Progenitor cell of endocrine pancreas (in vitro differentiated cells): ENCODE measurements at regions not wholly inside any gene's neighbourhood (a gene's known extent, or its start where the extent isn't known, plus 50 kb on each side); places are given as distances from the start of the nearest gene placed in this dataset.

Source experiments
- DNase-seq: peaks from one replicate; pipeline ENCODE4 v3.0.0; 2021; ENCODE audit warnings: low spot score; ENCODE audit not compliant: unreplicated experiment
- H3K27ac Mint-ChIP-seq: 2 replicates; pipeline ENCODE4 v1.8.0; 2021; ENCODE audit warnings: mild to moderate bottlenecking, moderate library complexity, mixed read lengths
- H3K27me3 Mint-ChIP-seq: 2 replicates; pipeline ENCODE4 v1.8.0; 2021; ENCODE audit warnings: mixed read lengths
- H3K36me3 Mint-ChIP-seq: 2 replicates; pipeline ENCODE4 v1.8.0; 2022; ENCODE audit warnings: mixed read lengths; ENCODE audit not compliant: insufficient read depth
- H3K4me1 Mint-ChIP-seq: 2 replicates; pipeline ENCODE4 v1.8.0; 2021; ENCODE audit warnings: low read depth, mixed read lengths
- H3K4me3 Mint-ChIP-seq: 2 replicates; pipeline ENCODE4 v1.8.0; 2021; ENCODE audit warnings: low read depth, mild to moderate bottlenecking, moderate library complexity, mixed read lengths
- H3K9me3 Mint-ChIP-seq: 2 replicates; pipeline ENCODE4 v1.8.0; 2021; ENCODE audit warnings: low read depth, mixed read lengths
- CTCF ChIP-seq: fragments of 200-600 bp; sonication (generic); IDR thresholded peaks from one replicate; pipeline ENCODE4 v1.5.0; 2021; ENCODE audit warnings: antibody characterized with exemption, mild to moderate bottlenecking; ENCODE audit not compliant: unreplicated experiment

GRCh38 chr6:111986651-111987050 is 67.3 kb upstream of the CCN6 start:
- H3K27me3 Mint-ChIP-seq, result no peaks in the 10 kb centered on the region
- peaks cover 3% of the 10 kb centered on the region for H3K9me3 Mint-ChIP-seq
- no peak for DNase-seq
- H3K4me1 Mint-ChIP-seq, result peaks cover 21% of the 10 kb centered on the region
- H3K27ac Mint-ChIP-seq, result peak overlapping the region; percentile 10
- peaks cover 4% of the 10 kb centered on the region for H3K36me3 Mint-ChIP-seq
- TF ChIP-seq CTCF, result no peak
- no peak overlapping the region for H3K4me3 Mint-ChIP-seq

DNA sequence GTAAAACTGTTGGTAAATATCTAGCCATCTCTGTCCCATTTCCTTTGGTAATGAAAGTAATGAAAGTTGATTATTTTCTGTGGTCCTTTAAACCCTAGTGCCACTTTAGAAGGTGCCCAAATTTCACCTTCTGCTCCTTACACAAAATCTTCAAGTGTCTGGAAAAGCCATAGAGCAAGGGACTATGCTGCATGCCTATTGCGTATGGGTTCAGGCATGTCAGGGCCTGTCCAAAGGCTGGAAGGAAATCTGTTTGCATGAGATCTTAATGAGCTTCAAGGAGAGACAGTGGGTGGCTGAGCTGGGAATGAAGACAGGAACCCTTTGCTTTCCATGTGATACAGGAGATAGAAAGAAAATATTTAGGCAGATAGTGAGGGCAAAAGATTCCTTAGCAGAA is 66.6 kb upstream of the CCN6 start:
- H3K9me3 Mint-ChIP-seq, result peaks cover 3% of the 10 kb centered on the region
- no peak for TF ChIP-seq CTCF
- no peak overlapping the region for H3K27ac Mint-ChIP-seq

DNA sequence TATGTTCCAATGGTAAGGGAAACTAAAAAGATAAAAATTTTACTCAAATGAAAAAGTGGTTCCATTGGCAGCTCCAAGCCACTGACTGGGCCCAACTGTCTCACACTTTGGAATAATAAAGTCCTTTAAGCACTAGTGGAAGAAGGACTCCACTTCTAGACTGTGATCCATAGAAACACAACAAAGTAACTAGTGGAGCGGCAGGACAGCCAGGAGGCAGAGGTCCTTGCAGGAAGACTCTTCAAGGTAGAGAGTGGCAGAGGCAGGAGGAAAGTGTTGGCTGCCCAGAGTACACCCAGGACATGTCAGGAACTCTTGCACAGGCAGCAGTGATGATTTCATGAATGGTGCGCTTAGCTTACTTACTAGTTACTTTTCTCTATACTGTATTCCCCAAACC is 65.0 kb upstream of the CCN6 start:
- TF ChIP-seq CTCF, result no peak

More for the DNA sequence above, 66.6 kb upstream of the CCN6 start:
- no peak for DNase-seq
- Mint-ChIP-seq H3K4me3 (no peak overlapping the region), H3K27me3 (no peaks in the 10 kb centered on the region), H3K4me1 (peaks cover 21% of the 10 kb centered on the region), H3K36me3 (peaks cover 4% of the 10 kb centered on the region)

DNA sequence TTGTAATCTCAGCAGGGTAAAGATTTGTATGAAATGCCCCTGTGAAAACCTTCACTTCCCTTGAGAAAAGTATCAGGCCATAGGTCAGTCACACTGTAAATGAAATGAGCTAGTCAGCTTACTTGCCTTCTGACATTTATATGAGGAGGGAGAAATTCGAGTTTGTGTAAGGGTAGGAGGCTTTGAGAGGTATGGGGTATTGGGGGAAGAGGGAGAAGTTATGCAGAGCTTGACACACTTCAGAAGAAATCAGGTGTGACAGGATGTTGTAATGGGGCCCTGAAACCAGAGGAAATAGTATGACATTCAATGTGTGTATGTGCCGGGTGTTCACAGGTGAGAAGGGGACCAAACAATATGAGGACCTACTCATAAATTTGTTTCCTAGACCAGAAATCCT is 64.2 kb upstream of the CCN6 start:
- Mint-ChIP-seq H3K4me3 (no peak overlapping the region), H3K9me3 (peaks cover 3% of the 10 kb centered on the region), H3K27ac (no peak overlapping the region), H3K36me3 (peaks cover 4% of the 10 kb centered on the region), H3K27me3 (peaks cover 11% of the 10 kb centered on the region), H3K4me1 (peaks cover 27% of the 10 kb centered on the region)
- TF ChIP-seq CTCF, result no peak
- no peak for DNase-seq

More for the DNA sequence above, 65.0 kb upstream of the CCN6 start:
- peaks cover 4% of the 10 kb centered on the region for H3K36me3 Mint-ChIP-seq
- H3K4me3 Mint-ChIP-seq, result no peak overlapping the region
- H3K9me3 Mint-ChIP-seq, result peaks cover 3% of the 10 kb centered on the region
- DNase-seq, result no peak
- peaks cover 11% of the 10 kb centered on the region for H3K27me3 Mint-ChIP-seq
- peaks cover 27% of the 10 kb centered on the region for H3K4me1 Mint-ChIP-seq
- no peak overlapping the region for H3K27ac Mint-ChIP-seq

DNA sequence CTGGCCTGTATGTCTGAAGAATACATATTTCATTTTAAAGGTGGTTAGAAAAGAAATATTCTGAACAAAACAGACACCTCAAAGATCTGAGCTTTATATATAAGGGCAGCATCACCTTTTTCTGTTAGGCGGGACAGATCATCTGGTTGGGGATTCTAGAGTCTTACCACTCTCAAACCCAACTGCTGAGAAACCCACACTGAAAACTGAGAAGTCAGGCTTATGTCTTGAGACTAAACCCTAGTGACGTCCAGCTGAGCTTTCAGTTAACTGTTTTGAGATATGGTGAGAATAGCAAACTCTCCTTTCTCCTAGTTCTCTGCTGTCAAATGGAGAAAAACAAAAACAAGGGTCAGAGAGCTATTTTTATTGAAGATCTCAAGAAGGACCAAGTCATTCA is 63.7 kb upstream of the CCN6 start:
- no peak overlapping the region for H3K4me3 Mint-ChIP-seq
- no peak for DNase-seq
- H3K27ac Mint-ChIP-seq, result no peak overlapping the region
- no peak for TF ChIP-seq CTCF
- peaks cover 14% of the 10 kb centered on the region for H3K27me3 Mint-ChIP-seq
- peaks cover 2% of the 10 kb centered on the region for H3K36me3 Mint-ChIP-seq
- peaks cover 3% of the 10 kb centered on the region for H3K9me3 Mint-ChIP-seq
- peaks cover 24% of the 10 kb centered on the region for H3K4me1 Mint-ChIP-seq
